Subcutaneous abdominal adipose tissue (tissue), 5 donors: ENCODE measurements at regions not wholly inside any gene's neighbourhood (a gene's known extent, or its start where the extent isn't known, plus 50 kb on each side); places are given as distances from the start of the nearest gene placed in this dataset.

Source experiments
- H3K27ac ChIP-seq: one replicate; pipeline ENCODE4 v1.7.0; 2013; ENCODE audit warnings: low read depth, mild to moderate bottlenecking, inconsistent platforms, low read length, moderate library complexity
- H3K27me3 ChIP-seq, 5 donors: one replicate each; pipeline ENCODE4 v1.7.0; 2013; ENCODE audit warnings: low read length in 5 of 5, inconsistent platforms in 1 of 5; ENCODE audit not compliant: control insufficient read depth in 5 of 5, insufficient read depth in 4 of 5
- H3K36me3 ChIP-seq, 5 donors: one replicate each; pipeline ENCODE4 v1.7.0; 2013; ENCODE audit warnings: low read length in 5 of 5; ENCODE audit not compliant: control insufficient read depth in 5 of 5, insufficient read depth in 5 of 5
- H3K4me1 ChIP-seq, 5 donors: one replicate each; pipeline ENCODE4 v1.7.0; 2013; ENCODE audit warnings: low read length in 5 of 5, mild to moderate bottlenecking in 3 of 5, moderate library complexity in 1 of 5; ENCODE audit not compliant: control insufficient read depth in 5 of 5, insufficient read depth in 5 of 5
- H3K4me3 ChIP-seq, 5 donors: one replicate each; pipeline ENCODE4 v1.7.0; 2013; ENCODE audit warnings: low read length in 5 of 5, low read depth in 1 of 5
- H3K9ac ChIP-seq, 5 donors: one replicate each; pipeline ENCODE4 v1.7.0; 2013; ENCODE audit warnings: low read length in 5 of 5, mild to moderate bottlenecking in 4 of 5, moderate library complexity in 3 of 5
- H3K9me3 ChIP-seq, 5 donors: one replicate each; pipeline ENCODE4 v1.7.0; 2013; ENCODE audit warnings: low read length in 5 of 5; ENCODE audit not compliant: control insufficient read depth in 5 of 5
- donor health status: healthy.
- donor health status: healthy.
- donor health status: healthy.
- donor health status: healthy.
- donor health status: healthy.

GRCh38 chr15:39194106-39194830 lies 386.6 kb upstream of the THBS1 start:
- H3K27ac ChIP-seq, result no peak overlapping the region
- no peaks in the 10 kb centered on the region for H3K9me3 ChIP-seq

DNA sequence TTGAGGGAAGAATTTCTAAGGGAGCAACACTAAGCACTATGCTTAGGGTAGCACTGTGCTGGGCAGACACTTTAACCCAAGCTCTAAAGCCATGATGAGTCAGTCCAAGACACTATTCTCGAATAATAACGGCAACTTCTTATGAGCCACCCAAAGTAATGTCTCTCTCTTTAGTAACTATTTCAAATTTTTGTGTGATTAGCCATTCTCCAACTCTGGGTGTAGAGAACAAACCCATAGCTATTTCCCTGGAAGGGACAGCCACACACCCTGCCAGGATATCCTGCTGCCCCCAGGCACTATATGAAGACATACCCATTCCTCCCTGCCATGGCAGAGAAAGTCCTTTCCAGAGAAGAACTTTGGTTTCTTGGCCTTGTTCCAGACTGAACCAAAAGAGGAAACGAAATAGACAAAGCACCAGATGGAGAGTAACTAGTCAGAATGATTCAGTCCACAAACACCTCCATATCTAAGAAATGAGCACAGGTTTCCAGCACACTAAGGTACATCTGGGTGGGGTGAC lies 384.9 kb upstream of the THBS1 start:
- no peak overlapping the region for H3K4me3 ChIP-seq
- H3K9me3 ChIP-seq, result no peaks in the 10 kb centered on the region
- no peaks in the 10 kb centered on the region for H3K4me1 ChIP-seq
- H3K27ac ChIP-seq, result no peak overlapping the region
- no peak overlapping the region for H3K9ac ChIP-seq
- H3K27me3 ChIP-seq, result no peaks in the 10 kb centered on the region
- no peaks in the 10 kb centered on the region for H3K36me3 ChIP-seq

More at GRCh38 chr15:39194106-39194830, 386.6 kb upstream of the THBS1 start:
- Histone ChIP-seq H3K4me3 (no peak overlapping the region), H3K4me1 (no peaks in the 10 kb centered on the region), H3K36me3 (no peaks in the 10 kb centered on the region), H3K9ac (no peak overlapping the region), H3K27me3 (no peaks in the 10 kb centered on the region)

GRCh38 chr15:39198044-39199000 lies 382.6 kb upstream of the THBS1 start:
- no peaks in the 10 kb centered on the region for H3K4me1 ChIP-seq
- H3K4me3 ChIP-seq, result no peak overlapping the region
- H3K9me3 ChIP-seq, result no peaks in the 10 kb centered on the region
- H3K27me3 ChIP-seq, result no peaks in the 10 kb centered on the region
- H3K9ac ChIP-seq, result no peak overlapping the region
- H3K36me3 ChIP-seq, result no peaks in the 10 kb centered on the region
- no peak overlapping the region for H3K27ac ChIP-seq

- Histone ChIP-seq H3K9ac (no peak overlapping the region), H3K4me1 (no peaks in the 10 kb centered on the region), H3K27ac (no peak overlapping the region), H3K27me3 (no peaks in the 10 kb centered on the region), H3K4me3 (no peak overlapping the region), H3K9me3 (no peaks in the 10 kb centered on the region), H3K36me3 (no peaks in the 10 kb centered on the region)
Observed at GRCh38 chr15:39199076-39199475, 381.8 kb upstream of the THBS1 start.

DNA sequence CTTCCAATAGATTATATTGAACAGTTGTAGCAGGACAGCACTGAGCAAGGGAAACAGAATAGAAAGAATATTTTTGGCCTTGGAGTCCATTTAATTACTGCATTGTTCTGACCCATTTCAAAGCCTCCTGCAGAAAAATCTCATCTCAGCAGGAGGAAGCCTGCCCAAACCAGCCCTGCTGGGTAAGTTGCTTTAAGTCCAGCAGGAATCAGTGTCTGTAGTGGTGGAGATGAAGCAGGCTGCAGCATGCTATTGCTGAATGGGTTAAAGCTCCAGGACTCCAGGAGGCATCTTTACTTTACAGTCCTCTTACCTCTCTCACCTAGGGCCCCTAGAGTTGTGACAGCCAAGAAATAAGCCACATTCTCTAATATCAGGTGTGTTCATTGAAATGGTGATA lies 380.3 kb upstream of the THBS1 start:
- Histone ChIP-seq H3K27ac (no peak overlapping the region), H3K9ac (no peak overlapping the region), H3K9me3 (no peaks in the 10 kb centered on the region), H3K27me3 (no peaks in the 10 kb centered on the region), H3K4me1 (no peaks in the 10 kb centered on the region), H3K36me3 (no peaks in the 10 kb centered on the region), H3K4me3 (no peak overlapping the region)

- Histone ChIP-seq H3K27ac (no peak overlapping the region), H3K9me3 (peaks cover 0 to 3% (median 0%) of the 10 kb centered on the region in 5 donors), H3K9ac (no peak overlapping the region), H3K4me3 (no peak overlapping the region), H3K27me3 (no peaks in the 10 kb centered on the region), H3K36me3 (no peaks in the 10 kb centered on the region), H3K4me1 (no peaks in the 10 kb centered on the region)
Observed at GRCh38 chr15:39202641-39203040, 378.2 kb upstream of the THBS1 start.

DNA sequence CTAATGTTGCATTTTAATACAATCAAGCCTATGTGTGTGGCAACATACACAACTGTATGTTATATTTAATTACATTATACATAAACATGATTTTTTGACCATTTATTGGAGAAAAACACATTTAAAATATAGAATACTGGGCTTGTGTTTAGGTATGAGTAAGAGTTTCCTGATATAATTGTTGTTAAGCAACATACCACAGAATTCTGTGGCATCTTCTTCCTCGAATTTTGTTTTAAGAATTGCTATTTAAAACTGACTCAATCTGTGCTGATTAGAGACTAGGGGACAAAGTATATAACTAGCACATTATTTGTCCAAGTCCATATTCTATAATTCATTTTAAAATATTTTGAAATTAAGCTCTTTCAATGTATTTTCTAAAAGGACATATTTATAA lies 376.8 kb upstream of the THBS1 start:
- Histone ChIP-seq H3K27me3 (no peaks in the 10 kb centered on the region), H3K4me3 (no peak overlapping the region), H3K9ac (no peak overlapping the region), H3K36me3 (no peaks in the 10 kb centered on the region), H3K9me3 (peaks cover 0 to 3% (median 0%) of the 10 kb centered on the region in 5 donors), H3K27ac (no peak overlapping the region), H3K4me1 (no peaks in the 10 kb centered on the region)

DNA sequence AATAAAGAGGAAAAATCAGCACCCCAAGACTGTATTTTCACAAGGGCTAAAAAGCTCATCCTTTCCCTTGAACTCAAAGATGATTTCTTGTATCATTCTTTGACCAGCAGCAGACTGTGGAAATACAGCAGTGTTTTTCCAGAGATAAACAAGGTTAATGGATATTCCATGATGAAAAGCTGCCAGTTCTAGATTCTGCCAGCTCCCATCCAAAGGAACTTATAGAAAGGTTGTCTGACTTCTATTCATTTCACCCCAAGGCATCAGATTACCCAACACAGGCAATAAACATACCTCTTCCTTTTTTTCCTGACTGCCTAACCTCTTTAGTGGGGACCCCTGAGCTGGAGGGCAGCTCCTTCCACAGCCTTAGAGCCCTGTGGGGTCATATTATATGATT lies 375.8 kb upstream of the THBS1 start:
- no peak overlapping the region for H3K9ac ChIP-seq
- no peaks in the 10 kb centered on the region for H3K4me1 ChIP-seq
- H3K4me3 ChIP-seq, result no peak overlapping the region
- H3K36me3 ChIP-seq, result no peaks in the 10 kb centered on the region
- no peak overlapping the region for H3K27ac ChIP-seq
- H3K27me3 ChIP-seq, result no peaks in the 10 kb centered on the region
- peaks cover 0 to 3% (median 0%) of the 10 kb centered on the region in 5 donors for H3K9me3 ChIP-seq

GRCh38 chr15:39205506-39206371 lies 375.1 kb upstream of the THBS1 start:
- Histone ChIP-seq H3K4me1 (no peaks in the 10 kb centered on the region), H3K27me3 (no peaks in the 10 kb centered on the region), H3K4me3 (no peak overlapping the region), H3K27ac (no peak overlapping the region), H3K9ac (no peak overlapping the region), H3K36me3 (no peaks in the 10 kb centered on the region), H3K9me3 (peaks cover 0 to 3% (median 0%) of the 10 kb centered on the region in 5 donors)
